Astrocyte (in vitro differentiated cells and primary cell): ENCODE measurements at regions not wholly inside any gene's neighbourhood (a gene's known extent, or its start where the extent isn't known, plus 50 kb on each side); places are given as distances from the start of the nearest gene placed in this dataset.

Source experiments
- DNase-seq: peaks from one replicate; pipeline ENCODE4 v3.0.0-alpha.2; 2010; ENCODE audit warnings: low read depth
- FAIRE-seq: peaks from 2 replicates; lab custom pipeline; 2011; peaks lifted over from hg19 to GRCh38; lab: Jason Lieb, UNC
- H2AFZ ChIP-seq: 2 replicates; pipeline ENCODE4 v1.6.0; 2012; ENCODE audit warnings: low read depth, low read length, inconsistent platforms
- H3K27ac ChIP-seq: 2 replicates; pipeline ENCODE4 v1.5.1; 2011; ENCODE audit warnings: low read depth, low read length, inconsistent platforms
- H3K27me3 ChIP-seq: 2 replicates; pipeline ENCODE4 v1.6.0; 2011; ENCODE audit warnings: low read length, inconsistent platforms; ENCODE audit not compliant: insufficient read depth
- H3K36me3 ChIP-seq: 2 replicates; pipeline ENCODE4 v1.5.1; 2011; ENCODE audit warnings: low read length, inconsistent platforms; ENCODE audit not compliant: insufficient read depth
- H3K4me1 ChIP-seq: 2 replicates; pipeline ENCODE4 v1.5.1; 2011; ENCODE audit warnings: low read length, inconsistent platforms; ENCODE audit not compliant: insufficient read depth
- H3K4me2 ChIP-seq: 2 replicates; pipeline ENCODE4 v1.6.0; 2012; ENCODE audit warnings: low read length, inconsistent platforms
- H3K4me3 ChIP-seq: 2 replicates; pipeline ENCODE4 v1.5.1; 2011; ENCODE audit warnings: low read depth, mild to moderate bottlenecking, low read length, inconsistent platforms; ENCODE audit not compliant: insufficient read depth
- H3K79me2 ChIP-seq: 2 replicates; pipeline ENCODE4 v1.6.0; 2012; ENCODE audit warnings: mild to moderate bottlenecking, low read length, inconsistent platforms; ENCODE audit not compliant: insufficient read depth
- H3K9ac ChIP-seq: 2 replicates; pipeline ENCODE4 v1.6.0; 2012; ENCODE audit warnings: mild to moderate bottlenecking, low read length, inconsistent platforms
- H3K9me3 ChIP-seq: 2 replicates; pipeline ENCODE4 v1.5.1; 2012; ENCODE audit warnings: low read depth, mild to moderate bottlenecking, low read length, inconsistent platforms; ENCODE audit not compliant: insufficient read depth
- H4K20me1 ChIP-seq: 2 replicates; pipeline ENCODE4 v1.6.0; 2012; ENCODE audit warnings: low read length, inconsistent platforms; ENCODE audit not compliant: insufficient read depth
- H3K27ac Mint-ChIP-seq: one replicate; pipeline ENCODE4 v1.8.0; 2021; ENCODE audit warnings: mild to moderate bottlenecking, mixed read lengths; ENCODE audit not compliant: unreplicated experiment
- H3K27me3 Mint-ChIP-seq: one replicate; pipeline ENCODE4 v1.8.0; 2021; ENCODE audit warnings: low read depth, mixed read lengths; ENCODE audit not compliant: unreplicated experiment
- H3K36me3 Mint-ChIP-seq: one replicate; pipeline ENCODE4 v1.8.0; 2021; ENCODE audit warnings: low read depth, mixed read lengths; ENCODE audit not compliant: unreplicated experiment
- H3K4me1 Mint-ChIP-seq: one replicate; pipeline ENCODE4 v1.8.0; 2021; ENCODE audit warnings: low read depth, mixed read lengths; ENCODE audit not compliant: unreplicated experiment
- H3K4me3 Mint-ChIP-seq: one replicate; pipeline ENCODE4 v1.8.0; 2021; ENCODE audit warnings: mild to moderate bottlenecking, moderate library complexity, mixed read lengths; ENCODE audit not compliant: unreplicated experiment
- H3K9me3 Mint-ChIP-seq: one replicate; pipeline ENCODE4 v1.8.0; 2021; ENCODE audit warnings: mild to moderate bottlenecking, mixed read lengths; ENCODE audit not compliant: unreplicated experiment
- EZH2 ChIP-seq: IDR thresholded peaks from 2 replicates; pipeline ENCODE4 v1.6.1; 2012; ENCODE audit warnings: mild to moderate bottlenecking, low read length, inconsistent platforms; ENCODE audit not compliant: insufficient read depth
- TF ChIP-seq, protein P1 (sequence below): IDR thresholded peaks from 2 replicates; pipeline ENCODE4 v1.5.1; 2011; ENCODE audit warnings: low read depth, mild to moderate bottlenecking, inconsistent platforms, low read length, moderate library complexity; ENCODE audit not compliant: insufficient read depth

DNA sequence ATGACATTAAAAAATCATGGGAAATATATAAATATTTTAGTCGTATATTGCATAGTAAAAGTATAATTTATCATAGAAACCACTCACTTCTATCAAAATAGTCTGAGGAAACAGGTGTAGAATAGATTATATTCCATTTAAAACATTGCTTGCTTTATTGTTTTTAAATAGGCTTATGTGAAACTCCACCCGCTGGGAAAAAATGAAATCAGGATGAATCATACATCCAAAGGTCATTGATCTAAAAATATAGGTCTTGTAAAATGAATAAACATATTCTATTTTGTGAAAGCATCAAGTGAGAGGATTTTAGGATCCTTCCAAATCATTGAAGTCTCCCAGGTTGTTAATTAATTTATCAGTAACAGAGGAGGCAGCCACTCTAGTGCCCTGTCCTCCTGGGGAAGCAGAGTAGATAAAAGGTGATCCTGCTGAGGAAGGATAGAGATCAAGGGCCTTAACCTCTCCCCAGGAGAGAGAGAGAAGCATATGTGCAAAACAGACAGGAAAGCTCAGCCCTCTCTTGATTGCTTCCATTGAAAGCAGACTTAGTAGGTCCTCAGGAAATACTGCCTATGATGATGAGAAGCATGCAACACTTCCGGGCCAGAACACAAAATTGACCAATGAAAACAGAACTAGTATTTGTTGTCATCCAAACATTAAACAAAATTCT, 96.8 kb upstream of the MAP9 start:
- no peak for DNase-seq
- no peak for TF ChIP-seq EZH2
- TF ChIP-seq, protein P1, sequence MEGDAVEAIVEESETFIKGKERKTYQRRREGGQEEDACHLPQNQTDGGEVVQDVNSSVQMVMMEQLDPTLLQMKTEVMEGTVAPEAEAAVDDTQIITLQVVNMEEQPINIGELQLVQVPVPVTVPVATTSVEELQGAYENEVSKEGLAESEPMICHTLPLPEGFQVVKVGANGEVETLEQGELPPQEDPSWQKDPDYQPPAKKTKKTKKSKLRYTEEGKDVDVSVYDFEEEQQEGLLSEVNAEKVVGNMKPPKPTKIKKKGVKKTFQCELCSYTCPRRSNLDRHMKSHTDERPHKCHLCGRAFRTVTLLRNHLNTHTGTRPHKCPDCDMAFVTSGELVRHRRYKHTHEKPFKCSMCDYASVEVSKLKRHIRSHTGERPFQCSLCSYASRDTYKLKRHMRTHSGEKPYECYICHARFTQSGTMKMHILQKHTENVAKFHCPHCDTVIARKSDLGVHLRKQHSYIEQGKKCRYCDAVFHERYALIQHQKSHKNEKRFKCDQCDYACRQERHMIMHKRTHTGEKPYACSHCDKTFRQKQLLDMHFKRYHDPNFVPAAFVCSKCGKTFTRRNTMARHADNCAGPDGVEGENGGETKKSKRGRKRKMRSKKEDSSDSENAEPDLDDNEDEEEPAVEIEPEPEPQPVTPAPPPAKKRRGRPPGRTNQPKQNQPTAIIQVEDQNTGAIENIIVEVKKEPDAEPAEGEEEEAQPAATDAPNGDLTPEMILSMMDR, result no peak
- no peaks in the 10 kb centered on the region for H3K9me3 Mint-ChIP-seq
- H3K4me1 Mint-ChIP-seq, result no peaks in the 10 kb centered on the region
- Histone ChIP-seq H2AFZ (no peak overlapping the region), H3K27me3 (no peaks in the 10 kb centered on the region), H3K9ac (no peak overlapping the region), H3K9me3 (peaks cover 3% of the 10 kb centered on the region), H3K4me2 (no peak overlapping the region), H3K36me3 (no peaks in the 10 kb centered on the region), H3K27ac (no peak overlapping the region), H3K4me3 (no peak overlapping the region), H3K4me1 (no peaks in the 10 kb centered on the region), H3K79me2 (no peaks in the 10 kb centered on the region), H4K20me1 (no peaks in the 10 kb centered on the region)
- peaks cover 5% of the 10 kb centered on the region for H3K27me3 Mint-ChIP-seq
- H3K4me3 Mint-ChIP-seq, result no peak overlapping the region
- no peak overlapping the region for H3K27ac Mint-ChIP-seq
- FAIRE-seq, result no peak
- H3K36me3 Mint-ChIP-seq, result no peaks in the 10 kb centered on the region

DNA sequence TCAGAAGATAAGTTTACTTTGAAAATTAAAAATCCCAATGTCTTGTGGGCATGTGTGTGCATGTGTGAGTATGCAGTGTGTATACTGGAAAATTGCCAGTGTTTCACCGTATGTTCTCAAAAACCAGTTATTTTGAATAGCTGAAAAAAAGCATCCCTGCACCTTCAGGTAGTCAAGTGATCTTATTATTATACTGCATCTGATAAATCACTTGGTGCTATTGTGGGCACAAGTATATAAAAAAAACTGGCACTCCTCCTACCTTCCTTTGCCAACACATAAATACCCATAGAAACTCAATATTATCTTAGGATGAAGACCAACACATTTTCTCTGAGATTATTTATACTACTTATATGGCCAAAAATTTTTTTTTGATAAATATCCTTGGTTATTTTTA, 91.5 kb upstream of the MAP9 start:
- Histone ChIP-seq H3K27ac (no peak overlapping the region), H3K4me3 (no peak overlapping the region), H2AFZ (no peak overlapping the region), H3K4me2 (no peak overlapping the region), H4K20me1 (no peaks in the 10 kb centered on the region), H3K36me3 (no peaks in the 10 kb centered on the region), H3K4me1 (no peaks in the 10 kb centered on the region), H3K9ac (no peak overlapping the region), H3K27me3 (no peaks in the 10 kb centered on the region), H3K9me3 (peaks cover 3% of the 10 kb centered on the region), H3K79me2 (no peaks in the 10 kb centered on the region)
- H3K27ac Mint-ChIP-seq, result no peak overlapping the region
- no peaks in the 10 kb centered on the region for H3K4me1 Mint-ChIP-seq
- H3K9me3 Mint-ChIP-seq, result no peaks in the 10 kb centered on the region
- H3K4me3 Mint-ChIP-seq, result no peak overlapping the region
- FAIRE-seq (no peak), DNase-seq (no peak)
- H3K27me3 Mint-ChIP-seq, result peaks cover 5% of the 10 kb centered on the region
- TF ChIP-seq, protein P1, result no peak
- TF ChIP-seq EZH2, result no peak
- no peaks in the 10 kb centered on the region for H3K36me3 Mint-ChIP-seq

DNA sequence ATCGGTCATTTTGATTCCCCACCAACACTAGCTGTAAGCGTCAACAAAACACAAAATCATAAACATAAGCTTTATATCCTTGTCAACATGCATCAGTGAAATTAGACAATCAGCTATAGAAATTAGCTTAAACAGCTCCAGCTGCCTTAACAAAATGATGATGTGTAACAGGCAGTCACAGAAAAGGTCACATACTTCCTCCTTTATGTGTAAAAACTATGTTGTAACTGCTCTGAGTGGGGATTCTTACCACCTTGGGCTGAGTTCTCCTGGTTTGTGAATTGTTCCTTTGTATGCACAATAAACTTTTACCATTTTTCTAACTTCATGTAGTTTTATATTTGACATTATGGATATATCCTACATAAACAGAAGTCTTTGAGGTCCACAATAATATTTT, 73.9 kb upstream of the MAP9 start:
- Histone ChIP-seq H3K27ac (no peak overlapping the region), H3K9ac (no peak overlapping the region), H3K4me1 (no peaks in the 10 kb centered on the region), H3K79me2 (no peaks in the 10 kb centered on the region), H4K20me1 (no peaks in the 10 kb centered on the region), H3K9me3 (no peaks in the 10 kb centered on the region), H2AFZ (no peak overlapping the region), H3K36me3 (no peaks in the 10 kb centered on the region), H3K27me3 (no peaks in the 10 kb centered on the region), H3K4me2 (no peak overlapping the region), H3K4me3 (no peak overlapping the region)
- no peak for TF ChIP-seq EZH2
- TF ChIP-seq, protein P1, result no peak
- Mint-ChIP-seq H3K27ac (no peak overlapping the region), H3K27me3 (no peaks in the 10 kb centered on the region), H3K4me3 (no peak overlapping the region), H3K9me3 (no peaks in the 10 kb centered on the region), H3K4me1 (no peaks in the 10 kb centered on the region), H3K36me3 (no peaks in the 10 kb centered on the region)
- DNase-seq (no peak), FAIRE-seq (no peak)
